SK-N-MC (cell line): ENCODE measurements at regions not wholly inside any gene's neighbourhood (a gene's known extent, or its start where the extent isn't known, plus 50 kb on each side); places are given as distances from the start of the nearest gene placed in this dataset.

ENCODE experiments used
- EZH2 ChIP-seq: fragments of 200-600 bp; sonication (generic); IDR thresholded peaks from one replicate; pipeline ENCODE4 v1.6.1; 2017; ENCODE audit warnings: antibody characterized with exemption
- FOXP2 ChIP-seq: optimal IDR thresholded peaks from 2 replicates; pipeline ENCODE3; 2011; ENCODE audit warnings: mild to moderate bottlenecking, moderate library complexity; ENCODE audit not compliant: insufficient read depth; ENCODE audit errors: extremely low read length, control extremely low read depth
- POLR2AphosphoS5 ChIP-seq: IDR thresholded peaks from 2 replicates; pipeline ENCODE4 v1.6.1; 2012; ENCODE audit warnings: mild to moderate bottlenecking, low read depth, low read length, borderline replicate concordance

GRCh38 chr2:230601510-230601909 lies 111.1 kb upstream of the CAB39 start:
- TF ChIP-seq POLR2AphosphoS5 (no peak), EZH2 (no peak), FOXP2 (no peak)
